Type B pancreatic cell (in vitro differentiated cells): ENCODE measurements at regions not wholly inside any gene's neighbourhood (a gene's known extent, or its start where the extent isn't known, plus 50 kb on each side); places are given as distances from the start of the nearest gene placed in this dataset.
"Not testable (repeated sequence)": the region's sequence is repeated elsewhere in the genome, so short reads cannot be mapped to it uniquely, and the experiment has no call there.

Experiments used
- DNase-seq: peaks from one replicate; pipeline ENCODE4 v3.0.0; 2021; ENCODE audit warnings: mixed read lengths; ENCODE audit not compliant: unreplicated experiment; ENCODE audit errors: extremely low spot score
- H3K27ac Mint-ChIP-seq: 2 replicates; pipeline ENCODE4 v1.8.0; 2021; ENCODE audit warnings: mild to moderate bottlenecking, mixed read lengths
- H3K27me3 Mint-ChIP-seq: 2 replicates; pipeline ENCODE4 v1.8.0; 2021; ENCODE audit warnings: mixed read lengths
- H3K36me3 Mint-ChIP-seq: 2 replicates; pipeline ENCODE4 v1.8.0; 2021; ENCODE audit warnings: mixed read lengths
- H3K4me1 Mint-ChIP-seq: one replicate; pipeline ENCODE4 v1.8.0; 2021; ENCODE audit warnings: mixed read lengths; ENCODE audit not compliant: unreplicated experiment
- H3K4me3 Mint-ChIP-seq: 2 replicates; pipeline ENCODE4 v1.8.0; 2021; ENCODE audit warnings: mild to moderate bottlenecking, mixed read lengths
- H3K9me3 Mint-ChIP-seq: 2 replicates; pipeline ENCODE4 v1.8.0; 2021; ENCODE audit warnings: mixed read lengths
- CTCF ChIP-seq: fragments of 200-600 bp; sonication (generic); conservative IDR thresholded peaks from 2 replicates; pipeline ENCODE4 v1.5.0; 2021; ENCODE audit warnings: antibody characterized with exemption, mild to moderate bottlenecking

DNA sequence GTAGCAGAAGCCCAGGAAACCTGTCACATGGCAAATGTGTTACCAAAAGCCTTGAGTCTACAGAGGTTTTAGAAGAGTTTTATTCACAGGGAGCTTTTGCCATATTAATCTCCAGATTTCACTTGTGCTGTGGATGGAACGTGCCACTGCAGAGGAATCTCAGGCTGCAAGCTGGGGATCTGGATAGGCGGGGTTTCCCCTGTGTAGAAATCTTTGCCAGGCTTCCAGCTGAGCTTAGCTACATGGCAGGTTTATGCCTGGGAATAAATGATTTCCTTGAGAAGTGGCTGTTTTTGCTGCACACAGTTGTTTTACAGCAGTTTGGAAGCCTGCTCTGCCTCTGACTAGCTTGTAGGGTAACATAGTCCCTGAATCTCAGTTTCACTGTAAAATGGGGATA lies 224.6 kb upstream of the PLPPR1 start:
- Mint-ChIP-seq H3K27ac (no peak overlapping the region), H3K9me3 (no peaks in the 10 kb centered on the region), H3K4me3 (no peak overlapping the region), H3K4me1 (no peaks in the 10 kb centered on the region), H3K27me3 (peaks cover 2% of the 10 kb centered on the region), H3K36me3 (no peaks in the 10 kb centered on the region)
- TF ChIP-seq CTCF: no peak
- no peak for DNase-seq

GRCh38 chr9:100811643-100812042 lies 216.9 kb upstream of the PLPPR1 start:
- no peak overlapping the region for H3K4me3 Mint-ChIP-seq
- no peaks in the 10 kb centered on the region for H3K36me3 Mint-ChIP-seq
- no peaks in the 10 kb centered on the region for H3K9me3 Mint-ChIP-seq
- DNase-seq: no peak
- no peaks in the 10 kb centered on the region for H3K4me1 Mint-ChIP-seq
- no peak for TF ChIP-seq CTCF
- no peak overlapping the region for H3K27ac Mint-ChIP-seq
- H3K27me3 Mint-ChIP-seq: no peaks in the 10 kb centered on the region

DNA sequence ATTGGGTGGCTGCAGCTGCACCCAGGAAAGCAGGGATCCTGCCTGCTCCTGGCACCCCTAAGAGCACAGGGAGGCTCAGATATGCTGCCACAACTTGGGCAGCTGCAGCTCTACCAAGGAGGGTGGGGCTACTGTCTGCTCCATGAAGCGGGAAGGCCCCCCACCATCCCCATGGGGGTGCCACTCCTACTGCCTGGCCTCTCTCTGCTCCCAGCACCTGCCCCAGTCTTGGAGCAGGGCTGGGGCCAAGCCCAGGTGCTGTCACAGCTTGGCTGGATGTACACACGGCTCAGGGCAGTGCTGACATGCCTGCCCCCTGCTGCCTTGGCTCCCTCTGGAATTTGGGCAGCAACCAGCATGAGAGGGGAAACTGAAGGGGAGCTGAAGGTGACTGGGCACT lies 214.7 kb upstream of the PLPPR1 start:
- H3K27me3 Mint-ChIP-seq: no peaks in the 10 kb centered on the region
- no peak overlapping the region for H3K4me3 Mint-ChIP-seq
- no peak for DNase-seq
- no peaks in the 10 kb centered on the region for H3K4me1 Mint-ChIP-seq
- H3K27ac Mint-ChIP-seq: no peak overlapping the region
- TF ChIP-seq CTCF: no peak
- no peaks in the 10 kb centered on the region for H3K9me3 Mint-ChIP-seq
- H3K36me3 Mint-ChIP-seq: no peaks in the 10 kb centered on the region

DNA sequence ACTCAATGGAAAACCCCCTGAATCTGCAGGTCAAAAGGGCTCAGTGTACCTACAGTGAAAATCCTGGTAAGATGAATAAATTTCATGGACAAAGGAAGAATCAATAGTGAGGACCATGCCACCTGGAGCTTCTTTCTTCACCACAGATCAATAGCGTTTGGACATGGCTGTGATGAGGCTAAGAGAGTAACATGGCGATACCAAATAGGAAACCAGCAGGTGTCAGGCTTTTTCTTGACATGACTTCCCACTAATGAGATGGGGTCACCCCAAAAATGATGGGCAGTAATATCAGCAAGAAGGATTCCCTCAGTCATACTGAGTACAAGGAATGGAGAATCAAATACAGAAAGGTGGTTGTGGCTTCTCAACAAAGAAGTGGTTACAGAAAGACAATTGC lies 208.5 kb upstream of the PLPPR1 start:
- no peak overlapping the region for H3K4me3 Mint-ChIP-seq
- H3K36me3 Mint-ChIP-seq: no peaks in the 10 kb centered on the region
- no peaks in the 10 kb centered on the region for H3K9me3 Mint-ChIP-seq
- H3K27ac Mint-ChIP-seq: no peak overlapping the region
- no peaks in the 10 kb centered on the region for H3K4me1 Mint-ChIP-seq
- TF ChIP-seq CTCF: no peak
- DNase-seq: no peak
- H3K27me3 Mint-ChIP-seq: peaks cover 9% of the 10 kb centered on the region

DNA sequence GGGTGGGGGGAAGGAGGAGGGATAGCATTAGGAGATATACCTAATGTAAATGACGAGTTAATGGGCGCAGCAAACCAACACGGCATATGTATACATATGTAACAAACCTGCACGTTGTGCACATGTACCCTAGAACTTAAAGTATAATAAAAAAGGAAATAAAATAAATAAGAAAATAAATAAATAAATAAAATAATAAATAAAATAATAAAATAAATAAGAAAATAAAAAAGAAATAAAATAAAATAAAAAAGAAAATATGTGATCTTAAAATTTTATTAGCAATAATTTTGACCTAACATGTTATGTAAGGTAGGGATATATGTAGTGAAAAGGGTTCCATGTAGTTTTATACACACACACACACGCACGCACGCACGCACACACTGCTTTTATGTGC lies 195.5 kb upstream of the PLPPR1 start:
- not testable (repeated sequence) for H3K4me3 Mint-ChIP-seq, H3K36me3 Mint-ChIP-seq, DNase-seq, H3K27me3 Mint-ChIP-seq, H3K27ac Mint-ChIP-seq, H3K9me3 Mint-ChIP-seq, H3K4me1 Mint-ChIP-seq

DNA sequence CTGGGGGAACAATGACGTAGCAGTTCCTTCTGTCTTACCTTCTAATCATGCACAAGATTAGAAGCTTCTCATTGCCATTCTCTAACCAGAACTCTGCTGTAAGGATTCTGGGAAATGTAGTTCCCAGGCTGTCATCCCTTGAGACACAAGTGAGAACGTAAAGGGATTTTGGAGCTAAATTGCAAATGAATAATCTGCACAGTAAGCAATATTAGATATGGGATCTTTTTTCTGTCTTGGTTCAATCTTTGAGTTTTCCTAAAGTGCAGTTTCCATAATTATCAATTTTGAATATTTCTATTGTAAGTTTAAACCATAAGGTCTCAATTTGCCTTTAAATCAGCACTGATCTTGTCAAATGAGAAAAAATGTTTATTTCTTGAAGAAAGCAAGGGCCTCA lies 189.7 kb upstream of the PLPPR1 start:
- Mint-ChIP-seq H3K36me3 (no peaks in the 10 kb centered on the region), H3K4me1 (no peaks in the 10 kb centered on the region), H3K9me3 (no peaks in the 10 kb centered on the region), H3K27ac (no peak overlapping the region), H3K4me3 (no peak overlapping the region), H3K27me3 (no peaks in the 10 kb centered on the region)
- no peak for DNase-seq
- no peak for TF ChIP-seq CTCF
